ENCODE measurements at regions not wholly inside any gene's neighbourhood (a gene's known extent, or its start where the extent isn't known, plus 50 kb on each side); places are given as distances from the start of the nearest gene placed in this dataset.

DNA sequence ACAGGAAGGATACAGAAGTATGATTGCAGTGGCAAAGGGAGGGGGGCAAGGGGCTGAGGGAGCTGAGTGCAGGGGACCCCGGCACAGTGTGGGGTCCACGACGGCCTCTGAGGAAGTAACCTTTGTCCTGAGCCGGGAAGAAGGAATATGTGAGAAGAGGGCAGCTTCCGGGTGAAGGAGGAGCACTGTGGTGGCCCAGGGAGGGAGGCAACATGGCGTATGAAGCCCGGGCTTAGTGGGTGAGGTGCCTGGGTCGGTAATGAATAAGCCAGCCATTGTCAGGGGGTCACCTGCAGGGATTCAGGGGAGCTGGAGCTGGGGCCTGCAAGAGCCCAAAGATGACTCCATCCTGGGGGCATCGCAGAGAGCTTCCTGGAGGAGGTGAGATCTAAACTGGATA, 200.4 kb downstream of the FOXD2 start:
- TF ChIP-seq CTCF (IDR thresholded peaks at IDR 0.05; ENCODE audit: control extremely low read depth in 1 of 3, insufficient read depth in 1 of 3, low read depth in 1 of 3, low read length in 3 of 3) (no peak), SIN3A (conservative IDR thresholded peaks at IDR 0.05 in 1 of 2, IDR thresholded peaks at IDR 0.05 in 1 of 2; ENCODE audit: low read depth in 1 of 2, low read length in 2 of 2) (no peak), POLR2A (IDR thresholded peaks at IDR 0.05; ENCODE audit: control extremely low read depth in 1 of 2, low read depth in 2 of 2, low read length in 2 of 2) (no peak), RBBP5 (IDR thresholded peaks at IDR 0.05; ENCODE audit: borderline replicate concordance, low read depth, low read length) (no peak), EP300 (IDR thresholded peaks at IDR 0.05; ENCODE audit: borderline replicate concordance in 1 of 2, low read depth in 2 of 2, low read length in 2 of 2) (no peak), RAD21 (IDR thresholded peaks at IDR 0.05 in 1 of 2, conservative IDR thresholded peaks at IDR 0.05 in 1 of 2; ENCODE audit: low read depth in 2 of 2, low read length in 2 of 2) (no peak), EZH2 (IDR thresholded peaks at IDR 0.05; ENCODE audit: low read depth, low read length, severe bottlenecking) (no peak), ZNF274 (IDR thresholded peaks at IDR 0.05; ENCODE audit: borderline replicate concordance, extremely low read depth, low read length) (no peak), POLR2AphosphoS5 (IDR thresholded peaks at IDR 0.05; ENCODE audit: low read depth, low read length) (no peak)
- TF ChIP-seq, protein P1, sequence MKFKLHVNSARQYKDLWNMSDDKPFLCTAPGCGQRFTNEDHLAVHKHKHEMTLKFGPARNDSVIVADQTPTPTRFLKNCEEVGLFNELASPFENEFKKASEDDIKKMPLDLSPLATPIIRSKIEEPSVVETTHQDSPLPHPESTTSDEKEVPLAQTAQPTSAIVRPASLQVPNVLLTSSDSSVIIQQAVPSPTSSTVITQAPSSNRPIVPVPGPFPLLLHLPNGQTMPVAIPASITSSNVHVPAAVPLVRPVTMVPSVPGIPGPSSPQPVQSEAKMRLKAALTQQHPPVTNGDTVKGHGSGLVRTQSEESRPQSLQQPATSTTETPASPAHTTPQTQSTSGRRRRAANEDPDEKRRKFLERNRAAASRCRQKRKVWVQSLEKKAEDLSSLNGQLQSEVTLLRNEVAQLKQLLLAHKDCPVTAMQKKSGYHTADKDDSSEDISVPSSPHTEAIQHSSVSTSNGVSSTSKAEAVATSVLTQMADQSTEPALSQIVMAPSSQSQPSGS (IDR thresholded peaks at IDR 0.05; ENCODE audit: low read length) = no peak

All from H1 (cell line).